Calu3 (cell line): ENCODE measurements at regions not wholly inside any gene's neighbourhood (a gene's known extent, or its start where the extent isn't known, plus 50 kb on each side); places are given as distances from the start of the nearest gene placed in this dataset.

Experiments used
- BruUV-seq: library from RNA; stranded (reverse); fragments of 400-500 nt; replicated peaks from 2 replicates; lab custom pipeline; 2021; lab: Mats Ljungman, UMichigan
- CTCF ChIA-PET: fragments of 300-600 bp; sonication (Branson Sonifier 250); formaldehyde crosslinking; loops from one replicate; lab custom pipeline; 2022; ENCODE audit warnings: antibody characterized with exemption; lab: Charles Lee
- DNase-seq: peaks from one replicate; pipeline ENCODE4 v3.0.0; 2022
- H3K27ac Mint-ChIP-seq: one replicate; pipeline ENCODE4 v1.8.0; 2022; ENCODE audit warnings: mixed read lengths; ENCODE audit not compliant: unreplicated experiment
- H3K27me3 Mint-ChIP-seq: one replicate; pipeline ENCODE4 v1.8.0; 2022; ENCODE audit warnings: mixed read lengths; ENCODE audit not compliant: unreplicated experiment
- H3K36me3 Mint-ChIP-seq: one replicate; pipeline ENCODE4 v1.8.0; 2022; ENCODE audit warnings: mild to moderate bottlenecking, moderate library complexity, mixed read lengths; ENCODE audit not compliant: insufficient read depth, unreplicated experiment
- H3K4me1 Mint-ChIP-seq: one replicate; pipeline ENCODE4 v1.8.0; 2022; ENCODE audit warnings: mild to moderate bottlenecking, low read depth, mixed read lengths; ENCODE audit not compliant: unreplicated experiment
- H3K4me3 Mint-ChIP-seq: one replicate; pipeline ENCODE4 v1.8.0; 2022; ENCODE audit warnings: mild to moderate bottlenecking, low read depth, moderate library complexity, mixed read lengths; ENCODE audit not compliant: unreplicated experiment
- H3K9me3 Mint-ChIP-seq: one replicate; pipeline ENCODE4 v1.8.0; 2022; ENCODE audit warnings: low read depth, mixed read lengths; ENCODE audit not compliant: unreplicated experiment
- intact Hi-C: fragments of 100-400 bp; cut with micrococcal nuclease; formaldehyde crosslinking; loops from one replicate; pipeline ENCODE4 v1.10.0; 2022; ENCODE audit not compliant: unreplicated experiment
- TF ChIP-seq, protein P1 (sequence below): fragments of 200-600 bp; IDR thresholded peaks from one replicate; pipeline ENCODE4 v1.8.0; 2022; ENCODE audit warnings: antibody characterized with exemption; ENCODE audit not compliant: unreplicated experiment

DNA sequence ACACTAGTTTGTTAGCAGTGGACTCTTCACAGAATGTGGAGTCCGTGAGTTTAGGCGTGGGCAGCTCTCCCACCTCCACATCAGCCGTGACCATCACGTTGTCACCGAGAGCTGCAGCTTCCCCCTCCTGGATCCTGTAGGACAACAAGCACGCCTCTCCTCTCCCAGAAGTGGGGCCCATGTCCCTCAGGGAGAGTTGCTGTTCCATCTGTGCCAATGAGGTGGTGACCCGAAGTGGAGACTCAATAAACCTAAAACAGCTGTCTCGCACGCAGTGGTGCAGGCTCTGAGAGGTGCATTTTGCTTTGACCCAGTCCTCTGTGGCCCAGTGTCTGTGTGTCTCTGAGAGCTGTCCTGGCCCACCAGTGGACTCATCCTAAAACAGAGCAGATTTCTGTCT lies 456.5 kb upstream of the SOX11 start:
- no peak for DNase-seq
- Mint-ChIP-seq H3K9me3 (peaks cover 5% of the 10 kb centered on the region), H3K4me3 (no peak overlapping the region), H3K4me1 (no peaks in the 10 kb centered on the region), H3K27me3 (no peaks in the 10 kb centered on the region), H3K36me3 (no peaks in the 10 kb centered on the region), H3K27ac (no peak overlapping the region)
- TF ChIP-seq, protein P1, sequence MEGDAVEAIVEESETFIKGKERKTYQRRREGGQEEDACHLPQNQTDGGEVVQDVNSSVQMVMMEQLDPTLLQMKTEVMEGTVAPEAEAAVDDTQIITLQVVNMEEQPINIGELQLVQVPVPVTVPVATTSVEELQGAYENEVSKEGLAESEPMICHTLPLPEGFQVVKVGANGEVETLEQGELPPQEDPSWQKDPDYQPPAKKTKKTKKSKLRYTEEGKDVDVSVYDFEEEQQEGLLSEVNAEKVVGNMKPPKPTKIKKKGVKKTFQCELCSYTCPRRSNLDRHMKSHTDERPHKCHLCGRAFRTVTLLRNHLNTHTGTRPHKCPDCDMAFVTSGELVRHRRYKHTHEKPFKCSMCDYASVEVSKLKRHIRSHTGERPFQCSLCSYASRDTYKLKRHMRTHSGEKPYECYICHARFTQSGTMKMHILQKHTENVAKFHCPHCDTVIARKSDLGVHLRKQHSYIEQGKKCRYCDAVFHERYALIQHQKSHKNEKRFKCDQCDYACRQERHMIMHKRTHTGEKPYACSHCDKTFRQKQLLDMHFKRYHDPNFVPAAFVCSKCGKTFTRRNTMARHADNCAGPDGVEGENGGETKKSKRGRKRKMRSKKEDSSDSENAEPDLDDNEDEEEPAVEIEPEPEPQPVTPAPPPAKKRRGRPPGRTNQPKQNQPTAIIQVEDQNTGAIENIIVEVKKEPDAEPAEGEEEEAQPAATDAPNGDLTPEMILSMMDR: no peak
- intact Hi-C loops: no loop called here
- BruUV-seq: no TSS peak
- CTCF ChIA-PET: no interaction called here

DNA sequence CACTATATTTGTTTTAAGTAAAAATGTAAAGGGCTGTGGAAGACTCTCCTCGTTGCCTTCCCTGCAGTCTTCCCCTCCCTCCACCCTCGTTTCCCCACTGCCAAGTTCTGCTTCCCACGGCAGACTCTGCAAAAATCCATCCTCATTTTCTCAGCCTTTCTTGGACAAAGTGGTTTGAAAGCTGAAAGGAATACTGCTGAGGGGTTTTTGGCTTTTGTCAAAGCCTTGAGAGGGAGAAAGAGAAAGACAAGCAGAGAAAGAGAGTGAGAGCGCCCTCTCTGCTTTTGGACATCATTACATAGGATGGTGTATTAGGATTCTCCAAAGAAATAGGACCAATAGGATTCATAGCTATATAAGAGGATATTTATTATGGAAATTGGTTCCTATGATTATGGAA lies 455.9 kb upstream of the SOX11 start:
- Mint-ChIP-seq H3K4me1 (no peaks in the 10 kb centered on the region), H3K27me3 (no peaks in the 10 kb centered on the region), H3K9me3 (peaks cover 5% of the 10 kb centered on the region), H3K4me3 (no peak overlapping the region), H3K36me3 (no peaks in the 10 kb centered on the region), H3K27ac (no peak overlapping the region)
- BruUV-seq: no TSS peak
- no peak for DNase-seq
- CTCF ChIA-PET: interaction anchor here (0.7 kb wide), 1 partner anchor 39 kb away, joined by 3 read pairs; no protein-coding TSS in a partner anchor
- TF ChIP-seq, protein P1: no peak
- intact Hi-C loops: no loop called here

DNA sequence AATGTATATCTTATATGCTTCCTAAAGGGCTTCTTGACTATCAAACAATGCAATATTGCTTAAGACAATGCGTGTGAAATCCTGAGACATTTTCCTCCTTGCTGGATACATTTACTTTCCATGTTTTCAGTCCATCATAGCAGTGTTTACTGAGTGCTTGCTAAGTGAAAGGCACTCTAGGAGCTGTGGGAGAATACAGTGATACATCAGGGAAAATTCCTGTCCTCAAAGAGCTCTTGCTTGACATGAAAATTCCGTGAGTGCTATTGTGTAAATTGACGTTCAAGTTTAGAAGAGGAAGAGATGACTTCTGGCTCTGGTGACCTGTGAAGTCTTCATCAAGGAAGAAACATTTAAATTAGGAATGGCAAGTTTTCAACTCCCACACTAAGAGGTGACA lies 449.4 kb upstream of the SOX11 start:
- intact Hi-C loops: no loop called here
- H3K4me1 Mint-ChIP-seq: no peaks in the 10 kb centered on the region
- H3K9me3 Mint-ChIP-seq: peaks cover 12% of the 10 kb centered on the region
- no peak overlapping the region for H3K27ac Mint-ChIP-seq
- no peak for DNase-seq
- H3K4me3 Mint-ChIP-seq: no peak overlapping the region
- H3K36me3 Mint-ChIP-seq: peaks cover 5% of the 10 kb centered on the region
- TF ChIP-seq, protein P1: no peak
- CTCF ChIA-PET: interaction anchor here (0.6 kb wide), 1 partner anchor 114 kb away, joined by 3 read pairs; no protein-coding TSS in a partner anchor
- no peaks in the 10 kb centered on the region for H3K27me3 Mint-ChIP-seq
- BruUV-seq: no TSS peak

DNA sequence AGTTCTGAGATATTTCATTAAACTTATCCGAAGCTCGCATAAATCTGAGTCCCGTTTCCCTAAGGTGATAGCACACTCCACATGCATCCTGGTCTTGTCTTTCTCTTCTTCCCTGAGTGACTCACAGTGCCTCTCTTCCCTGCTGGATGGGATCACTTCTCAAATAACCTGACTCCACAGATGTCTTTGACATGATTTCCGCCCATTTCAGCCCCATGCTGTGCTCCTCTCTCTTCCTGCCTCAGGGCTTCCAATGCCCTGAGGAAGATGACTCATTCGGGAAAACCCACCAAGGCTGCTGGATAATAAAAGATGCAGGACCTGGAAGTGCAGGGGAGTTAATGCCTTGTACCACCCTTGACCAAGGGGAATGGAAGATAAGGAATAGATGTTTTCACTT lies 441.7 kb upstream of the SOX11 start:
- no TSS peak for BruUV-seq
- Mint-ChIP-seq H3K4me3 (no peak overlapping the region), H3K4me1 (no peaks in the 10 kb centered on the region), H3K9me3 (peaks cover 20% of the 10 kb centered on the region), H3K27me3 (no peaks in the 10 kb centered on the region), H3K36me3 (no peaks in the 10 kb centered on the region), H3K27ac (no peak overlapping the region)
- TF ChIP-seq, protein P1: no peak
- intact Hi-C loops: no loop called here
- CTCF ChIA-PET: no interaction called here
- DNase-seq: no peak
